Muscle of leg (tissue), 3 donors: ENCODE measurements at regions not wholly inside any gene's neighbourhood (a gene's known extent, or its start where the extent isn't known, plus 50 kb on each side); places are given as distances from the start of the nearest gene placed in this dataset.

Source experiments
- DNase-seq: peaks from one replicate; pipeline ENCODE4 v3.0.0; 2013
- H3K27ac ChIP-seq: one replicate; pipeline ENCODE4 v1.5.1; 2013; ENCODE audit warnings: mild to moderate bottlenecking, low read length, control low read depth
- H3K27me3 ChIP-seq: one replicate; pipeline ENCODE4 v1.6.1; 2013; ENCODE audit warnings: low read length; ENCODE audit not compliant: control insufficient read depth, insufficient read depth
- H3K36me3 ChIP-seq: one replicate; pipeline ENCODE4 v1.6.1; 2013; ENCODE audit warnings: low read length; ENCODE audit not compliant: control insufficient read depth, insufficient read depth
- H3K4me1 ChIP-seq: one replicate; pipeline ENCODE4 v1.6.1; 2013; ENCODE audit warnings: low read length; ENCODE audit not compliant: control insufficient read depth, insufficient read depth
- H3K4me3 ChIP-seq: one replicate; pipeline ENCODE4 v1.5.1; 2013; ENCODE audit warnings: low read length, control low read depth
- H3K9me3 ChIP-seq: replicated peaks from 2 replicates; pipeline ENCODE4 v1.6.1; 2013; ENCODE audit warnings: low read depth, low read length; ENCODE audit not compliant: control insufficient read depth
- WGBS: methylation state at CpG from one replicate; pipeline ENCODE4 v1.1.5; 2013; ENCODE audit warnings: missing lambda C conversion rate; ENCODE audit not compliant: insufficient coverage; 5-methylcytosine and 5-hydroxymethylcytosine counted together

DNA sequence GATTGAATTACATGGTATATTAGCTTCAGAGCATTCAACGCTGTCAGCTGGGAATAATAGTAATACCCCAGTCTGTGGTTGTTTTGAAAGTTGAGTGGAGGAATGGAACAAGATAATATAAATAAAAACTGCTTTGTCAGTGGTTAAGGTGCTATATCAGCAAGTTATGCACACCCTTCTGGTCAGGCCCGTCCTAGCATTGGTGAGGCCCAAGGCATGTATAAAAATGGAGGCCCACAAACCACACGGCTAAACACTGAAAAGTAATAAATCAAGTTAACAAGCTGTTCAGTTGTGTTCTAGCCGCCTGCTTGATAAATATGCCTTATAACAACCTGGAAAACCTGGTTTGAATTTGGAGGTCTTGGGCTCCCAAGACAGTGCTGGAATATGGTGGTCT, 77.4 kb downstream of the PSMG1 start:
- no peaks in the 10 kb centered on the region for H3K9me3 ChIP-seq
- no peaks in the 10 kb centered on the region for H3K27me3 ChIP-seq
- H3K36me3 ChIP-seq: no peaks in the 10 kb centered on the region
- no peaks in the 10 kb centered on the region for H3K4me1 ChIP-seq
- H3K4me3 ChIP-seq: no peak overlapping the region
- WGBS: no CpG with 5 or more reads among the region's 4 CpGs
- no peak overlapping the region for H3K27ac ChIP-seq
- no peak for DNase-seq

DNA sequence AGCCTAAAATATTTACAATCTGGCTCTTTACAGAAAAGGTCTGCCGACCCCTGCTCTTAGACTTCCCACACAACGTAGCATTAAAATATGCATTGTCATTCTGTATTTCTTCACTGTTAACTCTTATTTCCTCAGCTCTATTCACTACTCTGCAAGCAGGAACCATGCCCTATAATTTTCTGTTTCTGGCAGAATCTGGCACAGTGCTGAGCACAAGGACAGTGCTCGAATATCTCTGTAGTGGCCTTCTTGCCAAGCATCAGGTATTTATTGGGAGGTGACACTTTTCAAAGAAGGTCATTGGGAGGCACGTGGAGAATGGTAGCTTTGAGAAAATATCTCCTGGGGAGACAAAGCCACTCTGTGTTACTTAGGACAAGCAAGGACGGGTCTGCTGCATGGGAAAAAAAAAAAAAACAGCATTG, 77.9 kb downstream of the PSMG1 start:
- Histone ChIP-seq H3K27me3 (no peaks in the 10 kb centered on the region), H3K27ac (no peak overlapping the region), H3K4me1 (no peaks in the 10 kb centered on the region), H3K36me3 (no peaks in the 10 kb centered on the region), H3K4me3 (no peak overlapping the region), H3K9me3 (no peaks in the 10 kb centered on the region)
- no peak for DNase-seq
- WGBS: 36% methylated on average over 5 of the region's 5 CpGs

DNA sequence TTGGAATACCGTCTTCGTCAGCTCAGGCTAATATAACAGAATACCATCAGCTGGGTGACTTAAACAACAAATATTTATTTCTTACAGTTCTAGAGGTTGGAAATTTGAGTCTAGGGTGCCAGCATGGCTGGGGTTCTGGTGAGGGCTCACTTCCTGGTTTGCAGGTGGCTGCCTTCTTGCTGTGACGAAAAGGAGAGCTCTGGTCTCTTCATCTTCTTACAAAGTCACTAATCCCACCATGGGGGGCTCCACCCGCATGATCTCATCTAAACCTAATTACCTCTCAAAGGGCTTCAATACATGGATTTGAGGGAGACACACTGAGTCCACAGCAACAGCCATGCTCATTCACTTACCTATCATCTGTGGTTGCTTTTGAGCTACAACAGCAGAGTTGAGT, 78.3 kb downstream of the PSMG1 start:
- Histone ChIP-seq H3K9me3 (no peaks in the 10 kb centered on the region), H3K27me3 (no peaks in the 10 kb centered on the region), H3K36me3 (no peaks in the 10 kb centered on the region), H3K27ac (no peak overlapping the region), H3K4me1 (no peaks in the 10 kb centered on the region), H3K4me3 (no peak overlapping the region)
- no peak for DNase-seq
- WGBS: 80% methylated on average over 1 of the region's 4 CpGs

DNA sequence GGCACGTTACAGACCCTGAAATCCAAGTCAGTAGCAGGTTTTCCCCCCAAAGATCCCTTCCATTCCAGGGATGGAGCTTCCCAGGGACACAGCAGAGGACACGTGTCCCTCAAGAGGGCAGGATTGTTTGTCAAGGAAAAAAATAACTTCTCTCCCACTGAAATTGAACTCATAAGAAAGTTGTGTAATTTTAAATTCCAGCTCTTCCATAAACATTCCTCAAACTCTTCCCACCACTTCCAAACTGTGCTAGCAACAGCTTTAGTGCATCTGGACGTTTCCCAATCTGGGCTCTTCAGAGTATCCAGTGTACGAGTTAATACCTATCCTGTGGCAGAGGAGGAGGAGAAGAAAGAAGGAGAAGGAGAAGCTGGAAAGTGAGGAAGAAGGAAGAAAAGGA, 79.6 kb downstream of the PSMG1 start:
- no peak for DNase-seq
- Histone ChIP-seq H3K36me3 (no peaks in the 10 kb centered on the region), H3K27me3 (no peaks in the 10 kb centered on the region), H3K4me3 (no peak overlapping the region), H3K27ac (no peak overlapping the region), H3K9me3 (no peaks in the 10 kb centered on the region), H3K4me1 (no peaks in the 10 kb centered on the region)
- WGBS: 80% methylated on average over 2 of the region's 4 CpGs

DNA sequence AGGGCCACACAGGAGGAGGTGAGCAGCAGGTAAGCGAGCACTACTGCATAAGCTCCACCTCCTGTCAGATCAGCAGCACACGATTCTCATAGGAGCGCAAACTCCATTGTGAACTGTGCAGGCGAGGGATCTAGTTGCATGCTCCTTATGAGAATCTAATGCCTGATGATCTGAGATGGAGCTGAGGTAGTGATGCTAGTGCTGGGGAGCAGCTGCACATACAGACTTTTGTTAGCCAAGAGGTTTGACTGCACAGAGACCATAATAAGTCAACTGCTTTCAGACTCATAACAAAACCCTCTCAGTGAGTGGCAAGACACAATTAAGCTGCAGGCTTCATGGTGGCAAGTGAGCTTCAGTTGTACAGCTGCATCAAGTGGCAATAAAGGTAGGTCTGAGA, 83.4 kb downstream of the PSMG1 start:
- H3K27me3 ChIP-seq: no peaks in the 10 kb centered on the region
- no peak for DNase-seq
- H3K27ac ChIP-seq: no peak overlapping the region
- H3K4me3 ChIP-seq: no peak overlapping the region
- H3K4me1 ChIP-seq: peaks cover 19% of the 10 kb centered on the region
- no peaks in the 10 kb centered on the region for H3K36me3 ChIP-seq
- 89% methylated on average over 3 of the region's 4 CpGs for WGBS
- no peaks in the 10 kb centered on the region for H3K9me3 ChIP-seq

DNA sequence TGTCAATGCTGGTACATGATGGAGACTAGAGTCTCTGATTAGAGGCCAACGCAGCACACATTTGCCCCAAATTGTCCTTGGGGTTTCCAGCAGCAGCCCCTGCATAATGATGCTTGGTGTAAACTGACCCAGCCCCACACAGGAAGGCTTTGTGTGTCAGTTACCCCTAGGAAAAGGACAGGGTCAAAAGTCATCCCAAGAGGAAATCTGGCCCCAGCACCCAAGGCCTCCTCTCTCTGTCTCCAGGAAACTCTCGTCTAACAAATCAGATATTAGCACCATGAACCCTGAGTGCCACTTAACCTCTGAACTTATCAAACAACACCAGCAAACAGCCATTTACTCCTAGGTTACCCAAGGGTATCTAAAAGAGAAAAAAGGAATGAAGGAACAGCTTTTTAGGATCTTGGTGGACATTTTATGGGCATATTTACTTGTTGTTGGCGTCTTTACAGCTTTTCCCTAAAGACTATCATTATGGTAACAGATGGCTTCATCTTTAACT, 84.5 kb downstream of the PSMG1 start:
- Histone ChIP-seq H3K27me3 (no peaks in the 10 kb centered on the region), H3K9me3 (no peaks in the 10 kb centered on the region), H3K4me3 (no peak overlapping the region), H3K27ac (no peak overlapping the region), H3K36me3 (no peaks in the 10 kb centered on the region), H3K4me1 (peaks cover 21% of the 10 kb centered on the region)
- WGBS: 83% methylated on average over 1 of the region's 3 CpGs
- DNase-seq: no peak

DNA sequence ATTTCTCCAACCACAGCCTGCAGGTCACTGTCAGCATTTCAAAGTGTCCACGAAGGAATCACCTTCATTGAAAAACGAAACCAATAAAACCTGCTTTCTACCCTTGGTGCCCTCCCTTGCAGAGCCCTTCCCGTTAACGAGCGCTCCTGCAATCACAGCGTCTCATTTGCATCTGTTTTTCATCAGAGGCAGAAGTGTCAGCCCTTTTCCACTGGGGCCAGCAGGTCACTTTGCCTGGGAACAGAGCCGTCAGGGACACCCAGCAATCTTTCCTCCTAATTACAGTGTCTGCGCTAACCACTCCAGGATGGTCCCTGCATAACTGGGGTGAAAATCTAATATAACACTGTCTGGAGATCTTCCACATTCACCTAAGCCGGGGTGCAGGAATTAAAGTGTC, 85.3 kb downstream of the PSMG1 start:
- Histone ChIP-seq H3K4me3 (no peak overlapping the region), H3K36me3 (no peaks in the 10 kb centered on the region), H3K4me1 (peaks cover 21% of the 10 kb centered on the region), H3K9me3 (no peaks in the 10 kb centered on the region), H3K27me3 (no peaks in the 10 kb centered on the region), H3K27ac (no peak overlapping the region)
- DNase-seq: no peak
- 57% methylated on average over 7 of the region's 9 CpGs for WGBS

DNA sequence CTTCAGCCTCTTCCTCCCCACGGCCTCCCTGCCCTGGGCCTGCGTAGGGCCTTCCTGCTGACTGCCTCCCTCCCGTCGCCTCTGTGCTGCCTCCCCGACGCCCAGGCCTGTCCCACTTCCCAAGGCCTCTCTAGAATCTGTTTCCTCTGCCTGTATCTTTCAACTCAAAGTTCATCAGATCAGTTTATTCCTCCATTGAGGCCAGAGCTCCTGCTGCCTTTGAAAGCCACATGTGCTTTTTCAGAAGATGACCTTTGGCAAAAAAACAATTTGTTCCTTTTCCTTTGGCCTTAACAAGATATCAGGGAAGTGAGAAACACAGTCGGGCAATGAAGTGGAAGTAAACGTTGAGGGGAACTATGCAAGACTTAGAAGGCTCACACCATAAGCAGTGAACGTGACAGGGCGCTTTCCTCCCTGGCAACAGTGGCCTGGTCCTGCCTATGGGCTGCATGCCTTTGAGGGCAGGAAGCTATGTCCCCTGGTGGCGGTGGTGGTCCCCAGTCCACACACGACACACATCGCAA, 85.9 kb downstream of the PSMG1 start:
- peak; percentile 71 for DNase-seq
- no peaks in the 10 kb centered on the region for H3K27me3 ChIP-seq
- H3K4me3 ChIP-seq: no peak overlapping the region
- no peaks in the 10 kb centered on the region for H3K9me3 ChIP-seq
- H3K4me1 ChIP-seq: peaks cover 21% of the 10 kb centered on the region
- 75% methylated on average over 12 of the region's 13 CpGs for WGBS
- H3K36me3 ChIP-seq: no peaks in the 10 kb centered on the region
- no peak overlapping the region for H3K27ac ChIP-seq

DNA sequence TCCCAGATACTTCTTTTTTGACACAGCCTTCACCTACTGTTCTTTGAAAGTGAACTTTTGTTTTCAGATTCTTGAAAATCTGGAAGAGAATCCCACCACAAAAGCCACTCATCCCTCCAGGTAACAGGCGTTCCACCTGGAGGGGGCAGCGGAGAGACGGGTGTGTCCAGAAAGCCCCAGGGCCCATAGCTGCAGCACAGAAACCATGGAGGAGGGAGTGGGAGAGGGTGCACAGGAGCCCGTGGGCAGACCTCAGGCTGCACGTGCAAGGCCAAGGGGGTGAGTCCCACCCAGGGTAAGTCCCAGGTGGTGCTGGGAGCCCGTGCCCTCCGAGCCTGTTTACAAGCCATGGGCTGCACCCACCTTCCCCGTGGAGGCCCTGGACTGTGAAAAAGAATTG, 86.5 kb downstream of the PSMG1 start:
- Histone ChIP-seq H3K4me3 (no peak overlapping the region), H3K27ac (no peak overlapping the region), H3K9me3 (no peaks in the 10 kb centered on the region), H3K36me3 (no peaks in the 10 kb centered on the region), H3K4me1 (peaks cover 21% of the 10 kb centered on the region), H3K27me3 (no peaks in the 10 kb centered on the region)
- 62% methylated on average over 5 of the region's 8 CpGs for WGBS
- DNase-seq: no peak

DNA sequence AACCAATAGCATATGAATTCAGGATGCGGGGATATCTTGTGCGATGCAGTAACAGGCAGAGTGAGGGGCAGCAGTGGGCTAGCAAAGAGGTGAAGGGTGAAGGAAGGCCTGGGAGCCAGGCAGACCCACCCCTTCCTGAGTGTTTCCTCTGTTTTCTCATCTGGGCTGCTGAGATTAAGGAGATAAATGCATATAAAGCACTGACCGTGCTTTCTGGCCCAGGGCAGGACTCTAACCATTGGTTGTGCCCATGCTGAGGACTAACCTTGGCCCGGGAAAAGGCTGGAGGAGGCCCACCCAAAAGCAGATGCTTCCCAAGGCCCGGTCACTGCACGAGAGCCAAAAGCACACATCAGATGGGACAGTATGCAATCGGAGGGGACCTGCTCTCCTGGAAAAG, 87.6 kb downstream of the PSMG1 start:
- Histone ChIP-seq H3K36me3 (no peaks in the 10 kb centered on the region), H3K4me1 (peaks cover 21% of the 10 kb centered on the region), H3K9me3 (no peaks in the 10 kb centered on the region), H3K4me3 (no peak overlapping the region), H3K27ac (no peak overlapping the region), H3K27me3 (no peaks in the 10 kb centered on the region)
- WGBS: 66% methylated on average over 4 of the region's 7 CpGs
- DNase-seq: no peak
